HAP-1 (cell line): ENCODE measurements at regions not wholly inside any gene's neighbourhood (a gene's known extent, or its start where the extent isn't known, plus 50 kb on each side); places are given as distances from the start of the nearest gene placed in this dataset.
"Not testable (repeated sequence)": the region's sequence is repeated elsewhere in the genome, so short reads cannot be mapped to it uniquely, and the experiment has no call there.

Experiments used
- DNase-seq, 2 experiments: peaks; one replicate each; pipeline ENCODE4 v3.0.0-alpha.2; 2016 to 2020; ENCODE audit warnings: low spot score in 2 of 2
- H3K27me3 ChIP-seq: fragments of 250-450 bp; sonication (Bioruptor Pico); 2 replicates; pipeline ENCODE4 v1.5.1; 2020; ENCODE audit warnings: low read depth, mild to moderate bottlenecking, moderate library complexity
- H3K36me3 ChIP-seq: fragments of 250-450 bp; sonication (Bioruptor Pico); replicated peaks from 2 replicates; pipeline ENCODE4 v1.5.1; 2020; ENCODE audit warnings: mild to moderate bottlenecking
- H3K4me1 ChIP-seq: fragments of 250-450 bp; sonication (Bioruptor Pico); 2 replicates; pipeline ENCODE4 v1.5.1; 2020; ENCODE audit warnings: mild to moderate bottlenecking
- H3K4me3 ChIP-seq: fragments of 250-450 bp; sonication (Bioruptor Pico); 2 replicates; pipeline ENCODE4 v1.5.1; 2020; ENCODE audit warnings: mild to moderate bottlenecking, moderate library complexity
- H3K9me3 ChIP-seq: fragments of 250-450 bp; sonication (Bioruptor Pico); 2 replicates; pipeline ENCODE4 v1.5.1; 2020; ENCODE audit warnings: mild to moderate bottlenecking, moderate library complexity
- in situ Hi-C: fragments of 300-500 bp; cut with MboI; formaldehyde crosslinking; loops from 3 replicates; pipeline ENCODE4 v1.14.3; 2020; ENCODE audit warnings: low sequenced_read_pairs, inconsistent platforms, mixed read lengths

DNA sequence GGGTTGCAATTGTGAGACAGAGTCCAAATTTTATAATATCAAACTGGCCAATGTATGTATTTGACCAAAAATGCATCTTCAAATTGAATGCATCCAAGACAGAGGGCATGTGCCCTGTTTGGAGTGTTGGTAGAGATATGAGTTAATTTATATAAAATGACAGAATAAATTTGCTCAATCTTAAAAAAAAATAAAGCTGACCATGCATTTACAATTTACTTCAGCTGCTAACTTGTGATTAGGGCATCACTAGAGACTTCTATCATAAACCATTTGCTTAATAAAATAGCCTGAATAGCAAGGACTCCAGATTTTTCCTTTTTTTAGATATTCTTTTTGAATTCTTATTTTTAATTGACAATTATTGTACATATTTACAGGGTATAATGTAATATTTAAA lies 1345.8 kb downstream of the CDH11 start:
- in situ Hi-C loops, result no loop called here
- no peaks in the 10 kb centered on the region for H3K9me3 ChIP-seq
- no peaks in the 10 kb centered on the region for H3K4me1 ChIP-seq
- no peaks in the 10 kb centered on the region for H3K36me3 ChIP-seq
- no peak for DNase-seq
- H3K4me3 ChIP-seq, result no peak overlapping the region
- no peaks in the 10 kb centered on the region for H3K27me3 ChIP-seq

DNA sequence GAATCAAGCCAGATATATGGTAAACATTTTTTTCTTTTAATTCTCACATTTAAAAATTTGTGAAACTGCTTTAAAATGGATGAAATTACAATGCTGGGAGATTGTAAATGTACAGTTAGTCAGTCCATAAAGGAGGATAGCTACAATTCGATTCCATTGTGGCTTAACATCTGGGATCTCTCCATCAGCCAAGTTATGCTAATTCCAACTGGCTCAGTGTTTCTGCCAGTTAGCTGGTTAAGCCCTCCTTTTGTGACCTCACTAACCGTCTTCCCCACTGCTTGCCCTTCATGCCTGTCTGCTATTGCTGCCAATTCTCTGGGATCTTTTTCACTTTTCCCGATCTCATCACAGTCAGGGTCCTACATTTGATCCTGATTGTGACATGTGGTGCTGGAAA lies 1347.6 kb downstream of the CDH11 start:
- in situ Hi-C loops, result no loop called here
- no peaks in the 10 kb centered on the region for H3K27me3 ChIP-seq
- H3K4me3 ChIP-seq, result no peak overlapping the region
- H3K4me1 ChIP-seq, result no peaks in the 10 kb centered on the region
- no peaks in the 10 kb centered on the region for H3K36me3 ChIP-seq
- H3K9me3 ChIP-seq, result no peaks in the 10 kb centered on the region
- DNase-seq, result no peak

DNA sequence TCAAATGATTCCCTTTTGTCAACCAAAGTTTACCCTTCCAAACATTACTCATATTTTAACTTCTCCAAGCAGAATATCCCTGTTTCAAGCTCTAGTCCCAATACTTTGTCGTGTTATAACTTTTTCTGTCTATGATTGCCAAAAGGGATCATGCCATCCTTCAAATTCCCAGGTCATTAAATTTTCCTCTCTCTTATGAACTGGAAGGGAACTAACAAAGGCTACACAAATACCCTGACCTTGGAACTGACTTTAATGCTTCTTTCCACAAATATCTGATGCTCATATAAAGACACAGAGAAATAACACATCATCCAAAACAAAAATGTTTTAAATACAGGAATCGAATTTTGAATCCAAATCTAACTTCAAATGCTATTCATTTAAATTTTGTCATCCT lies 1352.7 kb downstream of the CDH11 start:
- H3K9me3 ChIP-seq, result no peaks in the 10 kb centered on the region
- in situ Hi-C loops, result no loop called here

DNA sequence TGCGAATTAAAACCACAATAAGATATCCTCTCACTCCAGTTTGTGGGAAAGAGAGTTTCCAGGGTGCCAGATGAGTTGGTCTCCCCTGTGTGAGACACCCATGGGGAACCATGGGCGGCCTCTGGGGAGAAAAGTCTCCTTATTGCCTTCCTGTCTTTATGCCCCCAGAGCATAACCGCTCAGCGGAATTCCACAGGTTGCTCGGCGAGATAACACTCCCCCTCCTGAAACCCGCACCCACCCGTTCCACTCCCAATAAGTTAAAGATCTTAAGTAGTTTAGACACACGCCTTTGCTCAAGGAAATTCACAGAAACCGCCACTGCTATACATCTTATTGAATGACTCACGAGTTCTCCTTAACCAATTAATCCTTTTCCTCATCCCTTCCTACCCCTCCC lies 1361.6 kb downstream of the CDH11 start:
- H3K27me3 ChIP-seq, in situ Hi-C loops, H3K4me3 ChIP-seq, H3K36me3 ChIP-seq, H3K4me1 ChIP-seq, H3K9me3 ChIP-seq, DNase-seq: not testable (repeated sequence)

More for the DNA sequence above, 1352.7 kb downstream of the CDH11 start:
- Histone ChIP-seq H3K36me3 (no peaks in the 10 kb centered on the region), H3K4me1 (no peaks in the 10 kb centered on the region), H3K4me3 (no peak overlapping the region), H3K27me3 (no peaks in the 10 kb centered on the region)
- no peak for DNase-seq

DNA sequence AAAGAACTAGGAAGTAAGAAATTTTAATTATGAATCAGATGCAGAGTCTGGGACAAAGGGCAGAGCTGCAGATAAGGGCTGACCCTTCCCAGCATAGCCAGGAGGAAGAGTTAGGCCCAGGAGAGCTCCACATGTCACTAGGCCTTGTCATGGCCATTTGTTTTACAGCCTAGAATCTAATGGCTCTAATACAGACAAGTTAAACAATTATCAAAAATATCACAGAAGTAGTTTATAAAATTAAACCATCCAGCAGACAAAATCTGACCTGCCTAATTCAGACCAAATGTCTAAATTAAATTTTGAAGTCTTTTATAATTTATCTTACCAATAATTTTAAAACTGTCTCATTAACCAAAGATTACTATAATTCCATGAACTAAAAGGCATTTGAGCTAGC lies 1369.5 kb downstream of the CDH11 start:
- Histone ChIP-seq H3K4me1 (no peaks in the 10 kb centered on the region), H3K9me3 (no peaks in the 10 kb centered on the region), H3K36me3 (no peaks in the 10 kb centered on the region), H3K27me3 (no peaks in the 10 kb centered on the region), H3K4me3 (no peak overlapping the region)
- no peak for DNase-seq
- in situ Hi-C loops, result no loop called here

DNA sequence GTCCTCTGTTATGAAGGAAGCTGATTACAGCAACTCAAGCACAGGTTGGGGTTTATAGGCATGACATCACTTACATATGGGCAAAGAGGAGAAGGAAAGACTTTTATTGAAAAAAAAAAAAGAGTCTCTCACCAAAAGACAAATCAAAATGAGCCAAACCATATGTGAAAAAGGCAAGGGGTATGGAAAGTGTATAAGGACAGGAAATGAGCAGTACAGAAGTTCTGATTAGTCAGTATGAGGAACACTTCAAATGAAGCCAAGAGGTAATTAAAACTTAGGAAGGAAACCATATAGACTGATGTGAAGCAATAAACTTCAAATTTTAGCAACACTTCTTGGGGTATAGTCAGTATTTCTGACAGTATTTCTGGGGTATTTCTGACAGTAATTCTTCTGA lies 1372.6 kb downstream of the CDH11 start:
- H3K4me3 ChIP-seq, result no peak overlapping the region
- H3K4me1 ChIP-seq, result no peaks in the 10 kb centered on the region
- H3K36me3 ChIP-seq, result no peaks in the 10 kb centered on the region
- no peaks in the 10 kb centered on the region for H3K27me3 ChIP-seq
- H3K9me3 ChIP-seq, result no peaks in the 10 kb centered on the region; the same call in 1 of the 2 replicates
- in situ Hi-C loops, result no loop called here
- DNase-seq, result no peak

DNA sequence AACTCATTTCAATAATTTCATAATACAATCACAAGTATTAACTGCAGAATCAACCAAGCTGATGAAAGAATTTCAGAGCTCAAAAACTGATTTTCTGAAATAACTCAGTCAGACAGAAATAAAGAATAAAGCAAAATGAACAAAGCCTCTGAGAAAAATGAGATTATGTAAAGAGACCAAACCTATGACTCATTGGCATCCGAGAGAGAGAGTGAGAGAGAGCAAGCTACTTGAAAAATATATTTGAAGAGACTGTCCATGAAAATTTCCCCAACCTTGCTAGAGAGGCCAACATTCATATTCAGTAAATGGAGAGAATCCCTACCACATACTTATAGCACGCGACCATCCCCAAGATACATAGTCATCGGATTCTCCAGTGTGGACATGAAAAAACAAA lies 1376.4 kb downstream of the CDH11 start:
- Histone ChIP-seq H3K4me3 (no peak overlapping the region), H3K27me3 (no peaks in the 10 kb centered on the region), H3K4me1 (no peaks in the 10 kb centered on the region), H3K36me3 (no peaks in the 10 kb centered on the region), H3K9me3 (no peaks in the 10 kb centered on the region; the same call in 1 of the 2 replicates)
- no peak for DNase-seq
- in situ Hi-C loops, result no loop called here

DNA sequence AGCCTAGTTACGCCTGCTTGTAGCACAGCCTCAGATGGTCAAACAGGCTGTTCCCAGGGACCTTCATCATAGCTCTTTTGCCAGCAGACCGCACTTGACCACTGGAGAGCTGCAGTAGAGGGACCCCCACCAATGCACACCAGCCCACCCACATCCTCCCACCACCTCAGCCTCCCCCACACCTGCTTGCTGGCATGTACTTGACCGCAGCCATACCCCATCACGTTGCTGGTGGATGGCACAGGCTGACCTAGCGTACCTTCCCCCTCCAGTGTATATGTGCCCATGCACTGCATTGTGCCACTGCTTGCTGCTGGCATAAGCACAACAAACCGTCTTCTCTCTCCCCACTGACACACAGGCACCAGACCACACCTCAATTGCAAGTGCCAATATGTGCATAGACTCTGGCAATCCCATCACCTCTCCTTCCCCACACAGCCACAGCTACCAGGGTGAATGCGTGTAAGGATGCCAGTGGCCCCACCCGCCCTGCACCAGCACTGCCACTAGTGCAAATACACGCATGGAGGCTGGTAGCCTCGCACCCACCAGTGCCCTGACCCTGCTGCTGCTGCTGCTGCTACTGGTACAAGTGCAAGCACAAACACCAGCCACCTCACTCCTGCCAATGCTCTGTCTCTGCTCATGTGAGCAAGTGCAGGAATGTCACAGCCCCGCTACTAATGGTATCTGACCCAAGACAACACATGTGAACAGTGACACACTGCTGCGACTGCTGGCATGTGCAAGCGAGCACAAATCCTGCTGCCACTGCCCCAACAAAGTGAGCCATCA lies 1377.6 kb downstream of the CDH11 start:
- H3K9me3 ChIP-seq, result no peaks in the 10 kb centered on the region; the same call in 1 of the 2 replicates
- in situ Hi-C loops, result no loop called here

DNA sequence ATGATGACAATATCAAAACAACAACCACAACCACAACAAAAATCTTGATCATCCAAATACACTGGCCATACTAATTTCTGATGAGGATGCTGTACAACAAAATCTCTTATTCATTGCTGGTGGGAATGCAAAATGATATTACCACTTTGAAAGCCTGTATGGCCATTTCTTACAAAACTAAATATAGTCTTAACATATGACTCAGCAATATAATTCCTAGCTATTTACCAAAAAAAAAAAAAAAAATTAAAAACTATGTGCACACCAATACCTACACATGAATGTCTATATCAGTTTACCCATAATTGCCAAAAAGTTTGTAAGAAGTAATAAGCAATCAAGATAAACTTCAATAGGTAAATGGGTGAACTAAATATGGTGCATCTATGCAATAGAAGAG lies 1379.7 kb downstream of the CDH11 start:
- Histone ChIP-seq H3K36me3 (no peaks in the 10 kb centered on the region), H3K4me3 (no peak overlapping the region), H3K4me1 (no peaks in the 10 kb centered on the region), H3K27me3 (no peaks in the 10 kb centered on the region), H3K9me3 (no peaks in the 10 kb centered on the region; the same call in 1 of the 2 replicates)
- in situ Hi-C loops, result no loop called here
- no peak for DNase-seq

More for the DNA sequence above, 1377.6 kb downstream of the CDH11 start:
- Histone ChIP-seq H3K27me3 (no peaks in the 10 kb centered on the region), H3K36me3 (no peaks in the 10 kb centered on the region), H3K4me3 (no peak overlapping the region), H3K4me1 (no peaks in the 10 kb centered on the region)
- no peak for DNase-seq

DNA sequence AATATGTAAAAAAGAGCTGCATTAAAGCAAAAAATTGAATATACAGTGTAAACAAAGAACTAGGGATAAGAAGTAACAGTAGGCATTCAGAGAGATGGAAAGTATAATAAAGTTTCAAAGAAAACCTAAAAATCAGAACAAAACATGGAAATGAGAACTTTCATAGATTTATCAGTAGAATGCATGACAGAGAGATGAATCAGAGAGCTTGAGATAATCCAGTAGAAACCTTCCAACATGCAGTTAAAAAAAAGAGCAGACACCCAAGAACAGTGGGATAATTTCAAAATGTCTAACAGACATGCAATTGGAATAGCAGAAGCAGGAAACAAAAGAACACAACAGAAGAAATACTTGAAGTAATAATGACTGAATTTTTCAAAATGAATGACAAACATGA lies 1384.2 kb downstream of the CDH11 start:
- no peaks in the 10 kb centered on the region for H3K27me3 ChIP-seq
- H3K9me3 ChIP-seq, result no peaks in the 10 kb centered on the region
- no peaks in the 10 kb centered on the region for H3K4me1 ChIP-seq
- in situ Hi-C loops, result no loop called here
- no peak for DNase-seq
- no peak overlapping the region for H3K4me3 ChIP-seq
- no peaks in the 10 kb centered on the region for H3K36me3 ChIP-seq

DNA sequence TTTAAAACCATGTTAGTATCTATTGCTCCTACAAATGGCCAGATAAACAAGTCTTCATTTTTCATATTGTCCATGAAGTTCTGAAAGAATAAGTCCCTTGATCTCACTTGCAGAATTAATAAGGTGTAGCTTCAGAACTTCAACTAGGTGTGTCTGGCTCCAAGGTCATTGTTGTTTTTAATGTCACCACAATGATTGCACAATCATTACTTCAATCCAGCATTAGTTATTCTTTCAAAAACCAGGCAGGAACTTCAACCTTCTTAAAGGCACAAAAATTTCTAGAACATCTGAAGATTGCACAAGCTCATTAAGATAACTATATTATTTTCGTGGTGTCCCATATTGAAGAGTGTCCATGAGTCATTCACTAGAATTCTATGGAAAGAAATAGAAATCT lies 1386.4 kb downstream of the CDH11 start:
- no peak overlapping the region for H3K4me3 ChIP-seq
- in situ Hi-C loops, result no loop called here
- H3K4me1 ChIP-seq, result no peaks in the 10 kb centered on the region
- no peaks in the 10 kb centered on the region for H3K36me3 ChIP-seq
- no peaks in the 10 kb centered on the region for H3K27me3 ChIP-seq
- no peak for DNase-seq
- no peaks in the 10 kb centered on the region for H3K9me3 ChIP-seq

DNA sequence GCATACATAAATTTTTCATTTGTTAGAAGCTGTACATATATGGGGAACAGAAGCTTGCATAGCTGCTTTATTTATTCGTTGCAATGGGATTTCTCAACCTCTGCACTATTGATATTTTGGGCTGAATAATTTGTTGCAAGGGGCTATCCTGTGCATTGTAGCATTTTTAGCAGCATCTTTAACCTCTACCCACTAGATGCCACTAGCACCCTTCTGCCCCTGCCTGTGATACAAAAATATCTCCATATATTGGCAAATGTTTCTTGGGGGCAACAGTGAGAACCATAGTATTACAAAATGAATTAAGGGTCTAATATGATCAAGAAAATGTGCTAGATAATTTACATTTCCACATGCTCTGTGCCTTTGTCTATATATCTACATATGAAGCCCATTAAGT lies 1401.0 kb downstream of the CDH11 start:
- Histone ChIP-seq H3K4me3 (no peak overlapping the region), H3K36me3 (no peaks in the 10 kb centered on the region), H3K27me3 (no peaks in the 10 kb centered on the region), H3K9me3 (no peaks in the 10 kb centered on the region), H3K4me1 (no peaks in the 10 kb centered on the region)
- DNase-seq, result no peak
- in situ Hi-C loops, result no loop called here

DNA sequence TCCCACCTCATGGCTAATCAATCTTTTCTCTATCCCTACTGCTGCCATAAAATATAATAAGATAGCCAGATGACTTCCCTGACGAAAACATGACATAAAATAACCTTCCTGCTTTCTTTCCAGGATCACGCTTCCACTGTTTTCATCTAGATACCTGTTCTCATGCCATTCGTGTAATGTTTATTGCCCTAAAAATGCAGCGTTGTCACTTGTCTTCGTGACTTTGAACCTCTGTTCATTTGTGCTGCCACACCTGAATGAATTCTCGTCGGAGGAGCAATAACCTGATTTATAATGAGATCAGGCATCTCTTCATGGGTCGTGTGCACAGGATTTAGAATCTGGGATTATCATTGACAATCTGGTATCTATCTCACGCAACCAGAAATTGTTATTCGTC lies 1401.9 kb downstream of the CDH11 start:
- no peaks in the 10 kb centered on the region for H3K27me3 ChIP-seq
- in situ Hi-C loops, result no loop called here
- H3K4me3 ChIP-seq, result no peak overlapping the region
- no peak for DNase-seq
- H3K36me3 ChIP-seq, result no peaks in the 10 kb centered on the region
- no peaks in the 10 kb centered on the region for H3K9me3 ChIP-seq
- no peaks in the 10 kb centered on the region for H3K4me1 ChIP-seq

DNA sequence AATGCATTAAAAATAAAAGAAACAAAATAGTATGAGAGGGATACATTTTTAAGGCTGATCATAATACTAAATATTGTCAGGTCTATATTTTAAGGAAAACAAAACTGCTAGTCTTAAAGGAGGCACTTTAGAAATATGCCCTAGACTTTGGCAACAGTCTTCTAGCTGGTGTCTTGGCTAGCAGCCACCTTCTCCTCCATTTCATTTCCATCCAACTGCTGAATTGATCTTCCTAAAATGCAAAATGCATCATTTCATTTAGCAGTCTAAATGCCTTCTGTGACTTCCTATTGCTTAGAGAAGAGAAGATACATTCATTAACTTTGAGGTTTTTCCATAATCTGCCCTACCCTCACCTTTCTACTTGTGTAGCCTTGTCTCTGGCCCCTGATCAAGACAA lies 1404.1 kb downstream of the CDH11 start:
- Histone ChIP-seq H3K36me3 (no peaks in the 10 kb centered on the region), H3K4me3 (no peak overlapping the region), H3K9me3 (no peaks in the 10 kb centered on the region), H3K27me3 (no peaks in the 10 kb centered on the region), H3K4me1 (no peaks in the 10 kb centered on the region)
- in situ Hi-C loops, result no loop called here
- DNase-seq, result no peak

DNA sequence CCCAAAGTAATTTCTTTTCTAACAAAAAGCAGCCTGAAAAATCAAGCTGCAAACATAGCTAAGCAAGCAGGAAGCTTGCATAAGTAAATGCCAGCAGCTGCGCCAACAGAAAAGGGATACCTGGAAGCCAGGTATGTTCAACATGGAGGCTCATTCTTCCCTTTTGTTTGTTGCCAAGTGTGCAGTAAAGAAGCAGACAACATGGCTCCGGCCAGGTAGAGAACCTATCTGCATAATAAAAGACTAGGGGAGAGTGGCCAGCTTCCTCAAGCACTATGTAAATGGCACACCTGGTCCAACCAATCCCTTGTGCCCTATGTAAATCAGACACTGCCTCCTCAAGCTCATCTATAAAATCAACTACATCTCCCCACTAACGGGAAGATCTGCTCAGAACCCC lies 1407.0 kb downstream of the CDH11 start:
- in situ Hi-C loops, result no loop called here
- Histone ChIP-seq H3K36me3 (no peaks in the 10 kb centered on the region), H3K9me3 (no peaks in the 10 kb centered on the region), H3K4me1 (no peaks in the 10 kb centered on the region), H3K27me3 (no peaks in the 10 kb centered on the region), H3K4me3 (no peak overlapping the region)
- DNase-seq, result no peak
